ENCODE measurements at regions not wholly inside any gene's neighbourhood (a gene's known extent, or its start where the extent isn't known, plus 50 kb on each side); places are given as distances from the start of the nearest gene placed in this dataset.

DNA sequence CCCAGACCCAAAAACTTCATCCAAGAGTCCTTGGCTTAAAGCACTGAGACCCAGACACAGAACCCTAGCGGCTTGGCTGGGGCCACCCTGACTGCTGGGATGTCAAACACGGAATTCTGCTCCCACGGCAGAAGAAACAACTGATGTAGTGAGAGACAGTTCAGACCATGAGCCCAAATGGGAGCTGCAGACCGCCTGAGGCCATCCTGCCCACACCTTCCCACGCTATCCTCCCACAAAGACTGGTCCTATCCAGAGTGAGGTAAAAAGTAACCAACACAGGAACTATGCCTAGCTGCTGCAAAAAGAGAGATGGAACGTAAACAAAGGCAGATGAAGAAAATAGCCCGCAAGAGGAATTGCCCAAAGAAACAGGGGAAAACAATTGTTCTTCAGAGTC is 203.3 kb downstream of the PTPRU start:
- DNase-seq (ENCODE audit: low spot score), result no peak
- Histone ChIP-seq H3K9ac (ENCODE audit: low read depth in 1 of 2, low read length in 2 of 2) (no peak overlapping the region), H3K36me3 (ENCODE audit: control insufficient read depth in 4 of 4, insufficient read depth in 3 of 4, low read depth in 1 of 4, low read length in 3 of 4) (no peaks in the 10 kb centered on the region), H3K9me3 (ENCODE audit: control insufficient read depth in 4 of 4, low read length in 3 of 4) (no peaks in the 10 kb centered on the region), H3K4me3 (ENCODE audit: low read depth in 1 of 3, low read length in 3 of 3) (no peak overlapping the region), H3K27ac (ENCODE audit: low read depth in 1 of 2, low read length in 2 of 2) (no peak overlapping the region), H3K27me3 (ENCODE audit: control insufficient read depth in 4 of 4, insufficient read depth in 4 of 4, low read length in 3 of 4) (peaks cover 0 to 3% (median 0%) of the 10 kb centered on the region in 4 donors), H3K4me1 (ENCODE audit: control insufficient read depth in 4 of 4, insufficient read depth in 4 of 4, low read length in 3 of 4) (no peaks in the 10 kb centered on the region)
- TF ChIP-seq YY1 (IDR thresholded peaks at IDR 0.05), result no peak
- TF ChIP-seq, protein P1, sequence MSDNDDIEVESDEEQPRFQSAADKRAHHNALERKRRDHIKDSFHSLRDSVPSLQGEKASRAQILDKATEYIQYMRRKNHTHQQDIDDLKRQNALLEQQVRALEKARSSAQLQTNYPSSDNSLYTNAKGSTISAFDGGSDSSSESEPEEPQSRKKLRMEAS (IDR thresholded peaks at IDR 0.05), result no peak
- TF ChIP-seq, protein P2, sequence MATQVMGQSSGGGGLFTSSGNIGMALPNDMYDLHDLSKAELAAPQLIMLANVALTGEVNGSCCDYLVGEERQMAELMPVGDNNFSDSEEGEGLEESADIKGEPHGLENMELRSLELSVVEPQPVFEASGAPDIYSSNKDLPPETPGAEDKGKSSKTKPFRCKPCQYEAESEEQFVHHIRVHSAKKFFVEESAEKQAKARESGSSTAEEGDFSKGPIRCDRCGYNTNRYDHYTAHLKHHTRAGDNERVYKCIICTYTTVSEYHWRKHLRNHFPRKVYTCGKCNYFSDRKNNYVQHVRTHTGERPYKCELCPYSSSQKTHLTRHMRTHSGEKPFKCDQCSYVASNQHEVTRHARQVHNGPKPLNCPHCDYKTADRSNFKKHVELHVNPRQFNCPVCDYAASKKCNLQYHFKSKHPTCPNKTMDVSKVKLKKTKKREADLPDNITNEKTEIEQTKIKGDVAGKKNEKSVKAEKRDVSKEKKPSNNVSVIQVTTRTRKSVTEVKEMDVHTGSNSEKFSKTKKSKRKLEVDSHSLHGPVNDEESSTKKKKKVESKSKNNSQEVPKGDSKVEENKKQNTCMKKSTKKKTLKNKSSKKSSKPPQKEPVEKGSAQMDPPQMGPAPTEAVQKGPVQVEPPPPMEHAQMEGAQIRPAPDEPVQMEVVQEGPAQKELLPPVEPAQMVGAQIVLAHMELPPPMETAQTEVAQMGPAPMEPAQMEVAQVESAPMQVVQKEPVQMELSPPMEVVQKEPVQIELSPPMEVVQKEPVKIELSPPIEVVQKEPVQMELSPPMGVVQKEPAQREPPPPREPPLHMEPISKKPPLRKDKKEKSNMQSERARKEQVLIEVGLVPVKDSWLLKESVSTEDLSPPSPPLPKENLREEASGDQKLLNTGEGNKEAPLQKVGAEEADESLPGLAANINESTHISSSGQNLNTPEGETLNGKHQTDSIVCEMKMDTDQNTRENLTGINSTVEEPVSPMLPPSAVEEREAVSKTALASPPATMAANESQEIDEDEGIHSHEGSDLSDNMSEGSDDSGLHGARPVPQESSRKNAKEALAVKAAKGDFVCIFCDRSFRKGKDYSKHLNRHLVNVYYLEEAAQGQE (IDR thresholded peaks at IDR 0.05), result no peak
- no peak for TF ChIP-seq EGR1 (IDR thresholded peaks at IDR 0.05; ENCODE audit: low read depth in 2 of 2)
- TF ChIP-seq, protein P3, sequence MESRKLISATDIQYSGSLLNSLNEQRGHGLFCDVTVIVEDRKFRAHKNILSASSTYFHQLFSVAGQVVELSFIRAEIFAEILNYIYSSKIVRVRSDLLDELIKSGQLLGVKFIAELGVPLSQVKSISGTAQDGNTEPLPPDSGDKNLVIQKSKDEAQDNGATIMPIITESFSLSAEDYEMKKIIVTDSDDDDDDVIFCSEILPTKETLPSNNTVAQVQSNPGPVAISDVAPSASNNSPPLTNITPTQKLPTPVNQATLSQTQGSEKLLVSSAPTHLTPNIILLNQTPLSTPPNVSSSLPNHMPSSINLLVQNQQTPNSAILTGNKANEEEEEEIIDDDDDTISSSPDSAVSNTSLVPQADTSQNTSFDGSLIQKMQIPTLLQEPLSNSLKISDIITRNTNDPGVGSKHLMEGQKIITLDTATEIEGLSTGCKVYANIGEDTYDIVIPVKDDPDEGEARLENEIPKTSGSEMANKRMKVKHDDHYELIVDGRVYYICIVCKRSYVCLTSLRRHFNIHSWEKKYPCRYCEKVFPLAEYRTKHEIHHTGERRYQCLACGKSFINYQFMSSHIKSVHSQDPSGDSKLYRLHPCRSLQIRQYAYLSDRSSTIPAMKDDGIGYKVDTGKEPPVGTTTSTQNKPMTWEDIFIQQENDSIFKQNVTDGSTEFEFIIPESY (IDR thresholded peaks at IDR 0.05), result no peak
- TF ChIP-seq NR2F2 (IDR thresholded peaks at IDR 0.05), result no peak
- TF ChIP-seq FOXA1 (IDR thresholded peaks at IDR 0.05), result no peak
- WGBS, result 63% methylated on average over 7 of the region's 7 CpGs

DNA sequence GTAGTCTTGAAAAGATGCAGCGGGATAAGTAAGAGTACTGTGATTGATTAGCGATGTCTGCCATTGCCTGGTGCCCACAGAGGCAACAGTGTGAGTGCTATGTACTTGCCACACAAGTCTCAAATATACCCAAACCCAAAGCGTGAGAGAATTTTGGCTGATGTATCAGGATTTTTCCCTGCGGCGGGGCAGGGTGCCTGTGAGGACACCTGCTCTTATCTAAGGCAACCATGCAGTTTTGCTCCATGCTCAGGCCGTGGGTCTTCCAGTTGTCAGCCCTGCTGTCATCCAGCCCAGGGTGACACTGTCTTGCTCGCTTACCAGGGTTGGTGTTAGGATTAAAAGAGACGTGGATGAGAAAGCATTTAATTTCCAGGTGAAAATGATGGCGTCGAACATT is 202.7 kb downstream of the PTPRU start:
- WGBS, result 83% methylated on average over 10 of the region's 10 CpGs
- peaks cover 0 to 3% (median 0%) of the 10 kb centered on the region in 4 donors for H3K27me3 ChIP-seq (ENCODE audit: control insufficient read depth in 4 of 4, insufficient read depth in 4 of 4, low read length in 3 of 4)
- no peak overlapping the region for H3K9ac ChIP-seq (ENCODE audit: low read depth in 1 of 2, low read length in 2 of 2)
- H3K36me3 ChIP-seq (ENCODE audit: control insufficient read depth in 4 of 4, insufficient read depth in 3 of 4, low read depth in 1 of 4, low read length in 3 of 4), result no peaks in the 10 kb centered on the region
- no peaks in the 10 kb centered on the region for H3K9me3 ChIP-seq (ENCODE audit: control insufficient read depth in 4 of 4, low read length in 3 of 4)
- H3K27ac ChIP-seq (ENCODE audit: low read depth in 1 of 2, low read length in 2 of 2), result no peak overlapping the region
- no peak for DNase-seq (ENCODE audit: low spot score)
- no peak for TF ChIP-seq HNF4G (IDR thresholded peaks at IDR 0.05)
- no peaks in the 10 kb centered on the region for H3K4me1 ChIP-seq (ENCODE audit: control insufficient read depth in 4 of 4, insufficient read depth in 4 of 4, low read length in 3 of 4)
- H3K4me3 ChIP-seq (ENCODE audit: low read depth in 1 of 3, low read length in 3 of 3), result no peak overlapping the region

DNA sequence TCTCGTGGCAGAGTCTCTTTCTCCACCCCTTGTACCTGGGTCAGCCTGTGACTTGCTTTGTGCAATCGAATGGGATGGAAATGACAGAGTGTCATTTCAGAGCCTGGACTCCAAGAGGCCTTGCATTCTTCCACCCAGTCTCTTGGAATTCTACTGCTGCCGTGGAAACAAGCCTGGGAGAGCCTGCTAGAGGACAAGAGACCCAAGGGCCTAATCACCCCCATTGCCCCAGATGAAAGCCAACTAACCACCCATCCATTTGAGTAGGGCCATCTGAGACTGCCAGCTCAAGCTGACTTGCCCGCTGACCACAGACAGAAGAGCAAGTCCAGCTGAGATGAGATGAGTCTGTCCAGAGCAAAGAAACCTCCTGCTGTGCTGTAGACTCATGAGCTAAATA is 201.6 kb downstream of the PTPRU start:
- 68% methylated on average over 4 of the region's 4 CpGs for WGBS
- no peak overlapping the region for H3K4me3 ChIP-seq (ENCODE audit: low read depth in 1 of 3, low read length in 3 of 3)
- no peaks in the 10 kb centered on the region for H3K36me3 ChIP-seq (ENCODE audit: control insufficient read depth in 4 of 4, insufficient read depth in 3 of 4, low read depth in 1 of 4, low read length in 3 of 4)
- no peaks in the 10 kb centered on the region for H3K9me3 ChIP-seq (ENCODE audit: control insufficient read depth in 4 of 4, low read length in 3 of 4)
- H3K27ac ChIP-seq (ENCODE audit: low read depth in 1 of 2, low read length in 2 of 2), result no peak overlapping the region
- TF ChIP-seq YY1 (IDR thresholded peaks at IDR 0.05) (no peak), EGR1 (IDR thresholded peaks at IDR 0.05; ENCODE audit: low read depth in 2 of 2) (no peak), NR2F2 (IDR thresholded peaks at IDR 0.05) (no peak), JUND (IDR thresholded peaks at IDR 0.05) (no peak)
- H3K27me3 ChIP-seq (ENCODE audit: control insufficient read depth in 4 of 4, insufficient read depth in 4 of 4, low read length in 3 of 4), result no peaks in the 10 kb centered on the region
- H3K4me1 ChIP-seq (ENCODE audit: control insufficient read depth in 4 of 4, insufficient read depth in 4 of 4, low read length in 3 of 4), result no peaks in the 10 kb centered on the region
- DNase-seq (ENCODE audit: low spot score), result no peak
- no peak overlapping the region for H3K9ac ChIP-seq (ENCODE audit: low read depth in 1 of 2, low read length in 2 of 2)
